ENCODE measurements at regions not wholly inside any gene's neighbourhood (a gene's known extent, or its start where the extent isn't known, plus 50 kb on each side); places are given as distances from the start of the nearest gene placed in this dataset.

DNA sequence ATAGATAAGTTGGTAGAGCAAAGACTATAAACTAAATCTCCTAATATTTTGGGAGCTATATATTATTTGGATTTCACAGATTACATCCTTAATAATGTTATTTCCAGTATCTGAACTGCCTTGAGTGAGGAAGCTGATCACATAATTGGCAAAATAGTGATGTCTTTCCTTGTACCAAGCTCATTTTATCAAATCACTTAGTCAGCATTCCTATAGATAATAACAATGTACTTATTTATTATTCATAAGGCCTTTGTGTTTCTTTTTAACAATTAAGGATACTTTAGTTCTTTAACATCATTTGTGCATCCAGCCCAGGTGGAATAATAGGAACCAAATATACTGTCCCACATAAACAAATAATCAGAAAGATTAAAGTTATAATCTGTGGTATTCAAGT is 1093.6 kb downstream of the PCDH18 start:
- TF ChIP-seq, protein P1, sequence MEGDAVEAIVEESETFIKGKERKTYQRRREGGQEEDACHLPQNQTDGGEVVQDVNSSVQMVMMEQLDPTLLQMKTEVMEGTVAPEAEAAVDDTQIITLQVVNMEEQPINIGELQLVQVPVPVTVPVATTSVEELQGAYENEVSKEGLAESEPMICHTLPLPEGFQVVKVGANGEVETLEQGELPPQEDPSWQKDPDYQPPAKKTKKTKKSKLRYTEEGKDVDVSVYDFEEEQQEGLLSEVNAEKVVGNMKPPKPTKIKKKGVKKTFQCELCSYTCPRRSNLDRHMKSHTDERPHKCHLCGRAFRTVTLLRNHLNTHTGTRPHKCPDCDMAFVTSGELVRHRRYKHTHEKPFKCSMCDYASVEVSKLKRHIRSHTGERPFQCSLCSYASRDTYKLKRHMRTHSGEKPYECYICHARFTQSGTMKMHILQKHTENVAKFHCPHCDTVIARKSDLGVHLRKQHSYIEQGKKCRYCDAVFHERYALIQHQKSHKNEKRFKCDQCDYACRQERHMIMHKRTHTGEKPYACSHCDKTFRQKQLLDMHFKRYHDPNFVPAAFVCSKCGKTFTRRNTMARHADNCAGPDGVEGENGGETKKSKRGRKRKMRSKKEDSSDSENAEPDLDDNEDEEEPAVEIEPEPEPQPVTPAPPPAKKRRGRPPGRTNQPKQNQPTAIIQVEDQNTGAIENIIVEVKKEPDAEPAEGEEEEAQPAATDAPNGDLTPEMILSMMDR (IDR thresholded peaks at IDR 0.05) = no peak
- no peak for TF ChIP-seq POLR2A (IDR thresholded peaks at IDR 0.05)
